ENCODE measurements at regions not wholly inside any gene's neighbourhood (a gene's known extent, or its start where the extent isn't known, plus 50 kb on each side); places are given as distances from the start of the nearest gene placed in this dataset.
"Not testable (repeated sequence)": the region's sequence is repeated elsewhere in the genome, so short reads cannot be mapped to it uniquely, and the experiment has no call there.

- H3K4me3 ChIP-seq (ENCODE audit: low read depth, low read length), result no peak overlapping the region
- peaks cover 4% of the 10 kb centered on the region for H3K36me3 ChIP-seq (ENCODE audit: control insufficient read depth, insufficient read depth, low read length)
- no peak overlapping the region for H3K4me2 ChIP-seq (ENCODE audit: low read length)
- H2AFZ ChIP-seq, result no peak overlapping the region
- H3K4me1 ChIP-seq, result no peaks in the 10 kb centered on the region
- H3K79me2 ChIP-seq, result no peaks in the 10 kb centered on the region
- no peak overlapping the region for H3K9ac ChIP-seq
- H3K27ac ChIP-seq, result no peak overlapping the region
- H3K9me3 ChIP-seq (ENCODE audit: control insufficient read depth, low read length), result no peaks in the 10 kb centered on the region
- TF ChIP-seq CTCF (IDR thresholded peaks at IDR 0.05), result no peak
- no peaks in the 10 kb centered on the region for H3K27me3 ChIP-seq (ENCODE audit: control insufficient read depth, insufficient read depth, low read length)
Observed at GRCh38 chr3:18704326-18704725, 279.2 kb upstream of the SATB1 start.

- no peak for TF ChIP-seq CTCF (IDR thresholded peaks at IDR 0.05)
Observed at GRCh38 chr3:18703798-18704197, 278.7 kb upstream of the SATB1 start.

GRCh38 chr3:18693588-18694329, 268.6 kb upstream of the SATB1 start:
- not testable (repeated sequence) for H3K27me3 ChIP-seq (ENCODE audit: control insufficient read depth, insufficient read depth, low read length); H3K4me3 ChIP-seq (ENCODE audit: low read depth, low read length); H2AFZ ChIP-seq; H3K4me1 ChIP-seq; H3K4me2 ChIP-seq (ENCODE audit: low read length); H3K9me3 ChIP-seq (ENCODE audit: control insufficient read depth, low read length); H3K27ac ChIP-seq; H3K36me3 ChIP-seq (ENCODE audit: control insufficient read depth, insufficient read depth, low read length); H3K79me2 ChIP-seq; H3K9ac ChIP-seq

More at GRCh38 chr3:18703798-18704197, 278.7 kb upstream of the SATB1 start:
- no peak overlapping the region for H3K27ac ChIP-seq
- H3K9me3 ChIP-seq (ENCODE audit: control insufficient read depth, low read length), result no peaks in the 10 kb centered on the region
- H3K36me3 ChIP-seq (ENCODE audit: control insufficient read depth, insufficient read depth, low read length), result peaks cover 4% of the 10 kb centered on the region
- H3K4me2 ChIP-seq (ENCODE audit: low read length), result no peak overlapping the region
- H3K9ac ChIP-seq, result no peak overlapping the region
- no peaks in the 10 kb centered on the region for H3K79me2 ChIP-seq
- no peak overlapping the region for H2AFZ ChIP-seq
- no peak overlapping the region for H3K4me3 ChIP-seq (ENCODE audit: low read depth, low read length)
- no peaks in the 10 kb centered on the region for H3K4me1 ChIP-seq
- no peaks in the 10 kb centered on the region for H3K27me3 ChIP-seq (ENCODE audit: control insufficient read depth, insufficient read depth, low read length)

- H3K4me3 ChIP-seq (ENCODE audit: low read depth, low read length), result no peak overlapping the region
- no peak overlapping the region for H3K27ac ChIP-seq
- H3K4me2 ChIP-seq (ENCODE audit: low read length), result no peak overlapping the region
- H3K36me3 ChIP-seq (ENCODE audit: control insufficient read depth, insufficient read depth, low read length), result no peaks in the 10 kb centered on the region
- no peak overlapping the region for H2AFZ ChIP-seq
- H3K4me1 ChIP-seq, result no peaks in the 10 kb centered on the region
- no peaks in the 10 kb centered on the region for H3K79me2 ChIP-seq
- no peaks in the 10 kb centered on the region for H3K27me3 ChIP-seq (ENCODE audit: control insufficient read depth, insufficient read depth, low read length)
- no peak overlapping the region for H3K9ac ChIP-seq
- no peaks in the 10 kb centered on the region for H3K9me3 ChIP-seq (ENCODE audit: control insufficient read depth, low read length)
- no peak for TF ChIP-seq CTCF (IDR thresholded peaks at IDR 0.05)
Observed at GRCh38 chr3:18687286-18687685, 262.1 kb upstream of the SATB1 start.

- Histone ChIP-seq H3K27ac (no peak overlapping the region), H3K4me3 (ENCODE audit: low read depth, low read length) (no peak overlapping the region), H3K4me2 (ENCODE audit: low read length) (no peak overlapping the region), H3K36me3 (ENCODE audit: control insufficient read depth, insufficient read depth, low read length) (no peaks in the 10 kb centered on the region), H3K27me3 (ENCODE audit: control insufficient read depth, insufficient read depth, low read length) (no peaks in the 10 kb centered on the region), H3K9me3 (ENCODE audit: control insufficient read depth, low read length) (no peaks in the 10 kb centered on the region), H3K4me1 (no peaks in the 10 kb centered on the region), H2AFZ (no peak overlapping the region), H3K9ac (no peak overlapping the region), H3K79me2 (no peaks in the 10 kb centered on the region)
- no peak for TF ChIP-seq CTCF (IDR thresholded peaks at IDR 0.05)
Observed at GRCh38 chr3:18683900-18684299, 258.8 kb upstream of the SATB1 start.

Data from parathyroid adenoma (tissue), 2 donors.